Smooth muscle cell (in vitro differentiated cells): ENCODE measurements at regions not wholly inside any gene's neighbourhood (a gene's known extent, or its start where the extent isn't known, plus 50 kb on each side); places are given as distances from the start of the nearest gene placed in this dataset.
"Not testable (repeated sequence)": the region's sequence is repeated elsewhere in the genome, so short reads cannot be mapped to it uniquely, and the experiment has no call there.

ENCODE experiments used
- DNase-seq: peaks from one replicate; lab custom pipeline; 2025; ENCODE audit not compliant: unreplicated experiment; lab: John Stamatoyannopoulos, UW
- H2AFZ ChIP-seq: fragments of 200-600 bp; sonication (generic); 2 replicates; pipeline ENCODE4 v1.6.0; 2016; ENCODE audit warnings: antibody characterized with exemption, low read depth, mild to moderate bottlenecking
- H3F3A ChIP-seq: fragments of 200-600 bp; sonication (generic); 2 replicates; pipeline ENCODE4 v1.6.0; 2017; ENCODE audit warnings: antibody characterized with exemption, low read depth
- H3K27ac ChIP-seq: fragments of 200-600 bp; sonication (generic); 2 replicates; pipeline ENCODE4 v1.5.1; 2016; ENCODE audit warnings: low read depth, mild to moderate bottlenecking
- H3K27me3 ChIP-seq: fragments of 200-600 bp; sonication (generic); 2 replicates; pipeline ENCODE4 v1.6.1; 2016; ENCODE audit warnings: low read depth, mild to moderate bottlenecking
- H3K36me3 ChIP-seq: fragments of 200-600 bp; sonication (generic); 2 replicates; pipeline ENCODE4 v1.5.1; 2016; ENCODE audit warnings: low read depth
- H3K4me1 ChIP-seq: fragments of 200-600 bp; sonication (generic); 2 replicates; pipeline ENCODE4 v1.5.1; 2016; ENCODE audit warnings: low read depth
- H3K4me2 ChIP-seq: fragments of 200-600 bp; sonication (generic); 2 replicates; pipeline ENCODE4 v1.6.0; 2016; ENCODE audit warnings: mild to moderate bottlenecking
- H3K4me3 ChIP-seq: fragments of 200-600 bp; sonication (generic); 2 replicates; pipeline ENCODE4 v1.5.1; 2016; ENCODE audit warnings: mild to moderate bottlenecking
- H3K79me2 ChIP-seq: fragments of 200-600 bp; sonication (generic); 2 replicates; pipeline ENCODE4 v1.6.0; 2016; ENCODE audit warnings: low read depth, mild to moderate bottlenecking
- H3K9ac ChIP-seq: fragments of 200-600 bp; sonication (generic); 2 replicates; pipeline ENCODE4 v1.6.0; 2016; ENCODE audit warnings: low read depth
- H3K9me3 ChIP-seq: fragments of 200-600 bp; sonication (generic); replicated peaks from 2 replicates; pipeline ENCODE4 v1.5.1; 2016; ENCODE audit warnings: low read depth
- H4K20me1 ChIP-seq: fragments of 200-600 bp; sonication (generic); 2 replicates; pipeline ENCODE4 v1.6.0; 2016; ENCODE audit warnings: low read depth
- WGBS: methylation state at CpG from one replicate; pipeline ENCODE4 v1.1.7; 2016; ENCODE audit warnings: low lambda C conversion rate; 5-methylcytosine and 5-hydroxymethylcytosine counted together

- not testable (repeated sequence) for DNase-seq, H3K27ac ChIP-seq, H3K4me2 ChIP-seq, H3F3A ChIP-seq, H3K79me2 ChIP-seq, H4K20me1 ChIP-seq, H3K9ac ChIP-seq, H3K4me3 ChIP-seq, H2AFZ ChIP-seq, H3K27me3 ChIP-seq, H3K4me1 ChIP-seq, H3K36me3 ChIP-seq
- H3K9me3 ChIP-seq, result peaks cover 25% of the 10 kb centered on the region
- 79% methylated on average over 25 of the region's 25 CpGs for WGBS
Observed at GRCh38 chr16:46386110-46386771, 234.9 kb downstream of the SHCBP1 start.

- DNase-seq, H3K4me1 ChIP-seq, H2AFZ ChIP-seq, H3K4me2 ChIP-seq, H3K27me3 ChIP-seq, H3K79me2 ChIP-seq, H3K9ac ChIP-seq, H4K20me1 ChIP-seq, H3K4me3 ChIP-seq, H3F3A ChIP-seq, H3K27ac ChIP-seq, H3K36me3 ChIP-seq: not testable (repeated sequence)
- H3K9me3 ChIP-seq, result peaks cover 21% of the 10 kb centered on the region
- WGBS, result 80% methylated on average over 37 of the region's 37 CpGs
Observed at GRCh38 chr16:46384285-46385061, 236.7 kb downstream of the SHCBP1 start.

DNA sequence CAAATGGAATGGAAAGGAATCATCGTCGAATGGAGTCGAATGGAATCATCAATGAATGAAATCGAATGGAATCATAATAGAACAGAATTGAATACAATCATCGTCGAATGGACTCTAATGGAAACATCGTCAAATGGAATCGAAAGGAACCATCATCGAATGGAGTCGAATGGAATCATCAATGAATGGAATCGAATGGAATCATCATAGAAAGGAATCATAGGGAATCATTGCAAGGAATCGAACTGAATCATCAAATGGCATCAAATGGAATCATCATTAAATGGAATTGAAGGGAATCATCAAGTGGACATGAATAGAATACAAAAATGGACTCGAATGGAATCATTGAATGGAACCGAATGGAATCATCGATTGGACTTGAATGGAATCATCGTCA lies 237.6 kb downstream of the SHCBP1 start:
- H3F3A ChIP-seq, H3K4me2 ChIP-seq, H3K27me3 ChIP-seq, H3K4me3 ChIP-seq, H3K36me3 ChIP-seq, H2AFZ ChIP-seq, H3K27ac ChIP-seq, DNase-seq, H4K20me1 ChIP-seq, H3K79me2 ChIP-seq, H3K9ac ChIP-seq, H3K4me1 ChIP-seq: not testable (repeated sequence)
- peaks cover 19% of the 10 kb centered on the region for H3K9me3 ChIP-seq
- 83% methylated on average over 16 of the region's 16 CpGs for WGBS

DNA sequence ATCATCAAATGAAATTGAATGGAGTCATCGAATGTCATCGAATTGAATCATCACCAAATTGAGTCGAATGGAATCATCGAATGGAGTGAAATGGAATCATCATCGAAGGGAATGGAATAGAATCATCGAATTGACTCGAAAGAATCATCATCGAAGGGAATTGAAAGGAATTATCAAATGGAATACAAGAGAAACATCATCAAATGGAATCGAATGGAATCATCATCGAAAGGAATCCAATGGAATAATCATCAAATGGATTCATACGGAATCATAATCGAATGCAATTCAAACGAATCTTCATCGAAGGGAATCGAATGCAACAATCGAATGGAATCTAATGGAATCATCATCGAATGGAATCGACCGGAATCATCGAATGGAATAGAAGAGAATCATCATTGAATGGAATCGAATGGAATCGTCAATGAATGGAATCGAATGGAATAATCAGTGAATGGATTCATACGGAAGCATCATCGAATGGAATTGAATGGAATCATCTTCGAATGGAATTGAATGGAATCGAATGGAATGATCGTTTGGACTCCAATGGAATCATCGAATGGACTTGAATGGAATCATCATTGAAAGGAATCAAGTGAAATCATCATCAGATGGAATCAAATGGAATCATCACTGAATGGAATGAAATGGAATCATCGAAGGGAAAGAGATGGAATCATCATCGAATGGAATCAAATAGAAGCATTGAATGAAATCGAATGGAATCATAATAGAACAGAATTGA lies 238.2 kb downstream of the SHCBP1 start:
- H3K27ac ChIP-seq, H2AFZ ChIP-seq, H3K4me1 ChIP-seq, H3K4me3 ChIP-seq, DNase-seq, H3K4me2 ChIP-seq, H3K36me3 ChIP-seq, H3K79me2 ChIP-seq, H3K27me3 ChIP-seq, H3F3A ChIP-seq, H3K9ac ChIP-seq, H4K20me1 ChIP-seq: not testable (repeated sequence)
- 85% methylated on average over 32 of the region's 32 CpGs for WGBS
- H3K9me3 ChIP-seq, result peaks cover 19% of the 10 kb centered on the region

GRCh38 chr16:46382079-46382478 lies 239.1 kb downstream of the SHCBP1 start:
- H2AFZ ChIP-seq, H3K27me3 ChIP-seq, H4K20me1 ChIP-seq, H3K4me1 ChIP-seq, H3K9ac ChIP-seq, DNase-seq, H3K4me3 ChIP-seq, H3K27ac ChIP-seq, H3K79me2 ChIP-seq, H3F3A ChIP-seq, H3K4me2 ChIP-seq, H3K36me3 ChIP-seq: not testable (repeated sequence)
- WGBS, result 90% methylated on average over 17 of the region's 17 CpGs
- H3K9me3 ChIP-seq, result peaks cover 14% of the 10 kb centered on the region

DNA sequence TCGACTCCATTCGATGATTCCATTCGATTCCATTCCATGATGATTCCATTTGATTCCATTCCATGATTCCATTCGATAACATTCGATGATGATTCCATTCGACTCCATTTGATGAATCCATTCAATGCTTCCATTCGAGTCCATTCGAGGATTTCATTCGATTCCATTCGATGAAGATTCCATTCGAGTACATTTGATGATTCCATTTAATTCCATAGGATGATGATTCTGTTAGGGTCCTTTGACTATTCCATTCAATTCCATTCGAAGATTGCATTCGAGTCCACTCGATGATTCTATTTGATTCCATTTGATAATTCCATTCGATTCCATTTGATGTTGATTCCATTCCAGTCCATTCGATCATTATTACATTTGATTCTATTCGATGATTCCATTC lies 239.8 kb downstream of the SHCBP1 start:
- not testable (repeated sequence) for H3K36me3 ChIP-seq, H3K4me1 ChIP-seq, H2AFZ ChIP-seq, H3K79me2 ChIP-seq, H3K4me3 ChIP-seq, H3K4me2 ChIP-seq, H3K9me3 ChIP-seq, H3K27me3 ChIP-seq, DNase-seq, H4K20me1 ChIP-seq, H3F3A ChIP-seq, H3K9ac ChIP-seq, H3K27ac ChIP-seq
- 87% methylated on average over 17 of the region's 17 CpGs for WGBS
